ENCODE measurements at regions not wholly inside any gene's neighbourhood (a gene's known extent, or its start where the extent isn't known, plus 50 kb on each side); places are given as distances from the start of the nearest gene placed in this dataset.
"Not testable (repeated sequence)": the region's sequence is repeated elsewhere in the genome, so short reads cannot be mapped to it uniquely, and the experiment has no call there.

DNA sequence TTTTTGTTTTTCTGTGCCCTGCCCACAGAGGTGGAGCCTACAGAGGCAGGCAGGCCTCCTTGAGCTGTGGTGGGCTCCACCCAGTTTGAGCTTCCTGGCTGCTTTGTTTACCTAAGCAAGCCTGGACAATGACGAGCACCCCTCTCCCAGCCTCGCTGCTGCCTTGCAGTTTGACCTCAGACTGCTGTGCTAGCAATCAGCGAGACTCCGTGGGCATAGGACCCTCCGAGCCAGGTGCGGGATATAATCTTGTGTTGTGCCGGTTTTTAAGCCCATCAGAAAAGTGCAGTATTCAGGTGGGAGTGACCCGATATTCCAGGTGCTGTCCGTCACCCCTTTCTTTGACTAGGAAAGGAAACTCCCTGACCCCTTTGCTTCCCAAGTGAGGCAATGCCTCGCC, 786.1 kb downstream of the OR4C45 start:
- WGBS, 2 donors = 87 to 90% methylated on average over 10 of the region's 10 CpGs
- peak in 1 of 2 donors; percentile 52 for DNase-seq (ENCODE audit: low spot score in 2 of 2)
- H3K4me3 ChIP-seq (ENCODE audit: low read depth, poor library complexity, severe bottlenecking); intact Hi-C loops (cut with DNase I; ENCODE audit: low total_unique reads): not testable (repeated sequence)
